ENCODE measurements at regions not wholly inside any gene's neighbourhood (a gene's known extent, or its start where the extent isn't known, plus 50 kb on each side); places are given as distances from the start of the nearest gene placed in this dataset.

GRCh38 chr5:171630350-171631065 lies 155.1 kb upstream of the SMIM23 start:
- DNase-seq, result no peak

GRCh38 chr5:171632616-171633015 lies 153.0 kb upstream of the SMIM23 start:
- no peak for DNase-seq

- no peak for DNase-seq
Observed at GRCh38 chr5:171633776-171634470, 151.7 kb upstream of the SMIM23 start.

- no peak for DNase-seq
Observed at GRCh38 chr5:171634511-171634910, 151.1 kb upstream of the SMIM23 start.

GRCh38 chr5:171635028-171635427 lies 150.6 kb upstream of the SMIM23 start:
- no peak for DNase-seq

GRCh38 chr5:171635561-171636245 lies 149.9 kb upstream of the SMIM23 start:
- DNase-seq, result no peak

GRCh38 chr5:171637811-171638210 lies 147.8 kb upstream of the SMIM23 start:
- no peak for DNase-seq

- DNase-seq, result no peak
Observed at GRCh38 chr5:171639205-171639621, 146.4 kb upstream of the SMIM23 start.

- DNase-seq, result peak; percentile 39
Observed at GRCh38 chr5:171639966-171640365, 145.7 kb upstream of the SMIM23 start.

- no peak for DNase-seq
Observed at GRCh38 chr5:171640480-171640879, 145.1 kb upstream of the SMIM23 start.

- no peak for DNase-seq
Observed at GRCh38 chr5:171641891-171642290, 143.7 kb upstream of the SMIM23 start.

- DNase-seq, result no peak
Observed at GRCh38 chr5:171642894-171643293, 142.7 kb upstream of the SMIM23 start.

- no peak for DNase-seq
Observed at GRCh38 chr5:171644536-171644935, 141.1 kb upstream of the SMIM23 start.

- no peak for DNase-seq
Observed at GRCh38 chr5:171646102-171647042, 139.2 kb upstream of the SMIM23 start.

- peak; percentile 76 for DNase-seq
Observed at GRCh38 chr5:171647043-171647903, 138.3 kb upstream of the SMIM23 start.

GRCh38 chr5:171647904-171648260 lies 137.7 kb upstream of the SMIM23 start:
- peak; percentile 37 for DNase-seq

GRCh38 chr5:171648279-171649074 lies 137.1 kb upstream of the SMIM23 start:
- no peak for DNase-seq

- no peak for DNase-seq
Observed at GRCh38 chr5:171649075-171649401, 136.6 kb upstream of the SMIM23 start.

GRCh38 chr5:171650597-171650996 lies 135.0 kb upstream of the SMIM23 start:
- DNase-seq, result no peak

- DNase-seq, result no peak
Observed at GRCh38 chr5:171651102-171651501, 134.5 kb upstream of the SMIM23 start.

- DNase-seq, result no peak
Observed at GRCh38 chr5:171654881-171655280, 130.7 kb upstream of the SMIM23 start.
